GM10248 (cell line): ENCODE measurements at regions not wholly inside any gene's neighbourhood (a gene's known extent, or its start where the extent isn't known, plus 50 kb on each side); places are given as distances from the start of the nearest gene placed in this dataset.
"Not testable (repeated sequence)": the region's sequence is repeated elsewhere in the genome, so short reads cannot be mapped to it uniquely, and the experiment has no call there.

ENCODE experiments used
- CTCF ChIA-PET: fragments of 300-600 bp; sonication (Branson Sonifier 250); formaldehyde crosslinking; extraction: SDS; loops from one replicate; lab custom pipeline; 2021; ENCODE audit warnings: antibody characterized with exemption; lab: Yijun Ruan, JAX
- POLR2A ChIA-PET: fragments of 350-650 bp; sonication (Branson Sonifier 250); formaldehyde crosslinking; extraction: SDS; loops from one replicate; lab custom pipeline; 2020; ENCODE audit warnings: antibody characterized with exemption; lab: Yijun Ruan, JAX
- DNase-seq: peaks from one replicate; pipeline ENCODE4 v3.0.0; 2012; ENCODE audit errors: extremely low spot score
- TF ChIP-seq, protein P1 (sequence below): IDR thresholded peaks from 2 replicates; pipeline ENCODE4 v1.5.1; 2012; ENCODE audit warnings: mild to moderate bottlenecking, low read depth; ENCODE audit errors: extremely low read depth, missing control alignments, control extremely low read depth

GRCh38 chr20:30164389-30164788, 1093.1 kb upstream of the DEFB115 start:
- CTCF ChIA-PET, DNase-seq, POLR2A ChIA-PET: not testable (repeated sequence)

GRCh38 chr20:30167540-30167939, 1089.9 kb upstream of the DEFB115 start:
- POLR2A ChIA-PET, result no interaction called here
- CTCF ChIA-PET, result no interaction called here
- no peak for DNase-seq
- TF ChIP-seq, protein P1, sequence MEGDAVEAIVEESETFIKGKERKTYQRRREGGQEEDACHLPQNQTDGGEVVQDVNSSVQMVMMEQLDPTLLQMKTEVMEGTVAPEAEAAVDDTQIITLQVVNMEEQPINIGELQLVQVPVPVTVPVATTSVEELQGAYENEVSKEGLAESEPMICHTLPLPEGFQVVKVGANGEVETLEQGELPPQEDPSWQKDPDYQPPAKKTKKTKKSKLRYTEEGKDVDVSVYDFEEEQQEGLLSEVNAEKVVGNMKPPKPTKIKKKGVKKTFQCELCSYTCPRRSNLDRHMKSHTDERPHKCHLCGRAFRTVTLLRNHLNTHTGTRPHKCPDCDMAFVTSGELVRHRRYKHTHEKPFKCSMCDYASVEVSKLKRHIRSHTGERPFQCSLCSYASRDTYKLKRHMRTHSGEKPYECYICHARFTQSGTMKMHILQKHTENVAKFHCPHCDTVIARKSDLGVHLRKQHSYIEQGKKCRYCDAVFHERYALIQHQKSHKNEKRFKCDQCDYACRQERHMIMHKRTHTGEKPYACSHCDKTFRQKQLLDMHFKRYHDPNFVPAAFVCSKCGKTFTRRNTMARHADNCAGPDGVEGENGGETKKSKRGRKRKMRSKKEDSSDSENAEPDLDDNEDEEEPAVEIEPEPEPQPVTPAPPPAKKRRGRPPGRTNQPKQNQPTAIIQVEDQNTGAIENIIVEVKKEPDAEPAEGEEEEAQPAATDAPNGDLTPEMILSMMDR, result no peak

DNA sequence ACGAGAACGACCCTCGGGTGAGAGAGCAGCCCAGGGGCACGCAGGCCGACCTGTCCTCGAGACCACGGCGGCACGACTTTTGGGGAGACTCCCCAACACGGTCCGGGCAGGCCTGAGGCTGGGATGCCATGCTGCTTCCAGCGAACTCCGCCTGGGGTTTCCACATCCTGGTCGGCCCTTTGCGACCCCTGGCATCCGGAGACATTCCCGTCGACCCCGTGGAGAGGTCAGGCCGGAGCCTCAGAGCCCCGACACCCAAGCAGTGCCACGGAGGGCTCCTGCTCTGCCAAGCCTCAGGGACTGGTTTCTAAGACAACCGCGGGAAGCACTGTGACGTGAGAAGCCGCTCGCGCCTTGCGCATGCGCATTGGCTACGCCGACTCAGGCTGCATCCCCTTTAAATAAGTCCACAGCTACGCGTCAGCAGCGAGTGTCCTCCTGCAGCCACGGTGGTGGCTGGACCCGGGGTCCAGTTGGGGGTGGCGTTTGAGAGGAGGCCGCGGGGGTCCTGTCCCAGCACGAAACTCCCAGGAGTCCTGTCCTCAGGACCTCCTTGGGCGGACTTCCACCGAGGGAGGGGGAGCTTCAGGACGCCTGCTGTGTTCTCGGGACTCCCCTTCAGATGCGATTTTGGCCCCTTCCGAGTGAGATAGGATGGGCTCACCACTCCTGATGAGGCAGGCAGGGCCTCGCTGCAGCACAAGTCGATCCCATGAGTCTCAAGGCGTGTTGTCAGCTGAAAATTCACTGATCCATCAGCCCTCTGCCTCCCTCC, 1089.3 kb upstream of the DEFB115 start:
- ChIA-PET CTCF (no interaction called here), POLR2A (no interaction called here)
- TF ChIP-seq, protein P1, result no peak
- no peak for DNase-seq

- ChIA-PET POLR2A (no interaction called here), CTCF (no interaction called here)
These were observed 1088.7 kb upstream of the DEFB115 start for GRCh38 chr20:30168800-30169138.

GRCh38 chr20:30175681-30176080, 1081.8 kb upstream of the DEFB115 start:
- TF ChIP-seq, protein P1, result no peak
- POLR2A ChIA-PET, result no interaction called here
- DNase-seq, result no peak
- CTCF ChIA-PET, result no interaction called here

More at GRCh38 chr20:30168800-30169138, 1088.7 kb upstream of the DEFB115 start:
- TF ChIP-seq, protein P1, result no peak
- DNase-seq, result no peak

DNA sequence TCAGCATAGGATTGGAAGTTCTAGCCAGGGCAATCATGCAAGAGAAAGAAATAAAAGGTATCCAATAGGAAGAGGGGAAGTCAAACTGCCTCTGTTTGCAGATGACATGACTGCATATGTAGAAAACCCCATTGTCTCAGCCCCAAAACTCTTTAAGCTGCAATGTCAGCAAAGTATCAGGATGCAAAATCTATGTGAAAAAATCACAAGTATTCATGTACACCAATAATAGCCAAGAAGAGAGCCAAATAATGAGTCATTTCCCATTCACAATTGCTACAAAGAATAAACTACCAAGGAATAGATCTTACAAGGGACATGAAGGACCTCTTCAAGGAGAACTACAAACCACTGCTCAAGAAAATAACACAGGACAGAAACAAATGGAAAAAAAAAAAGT, 1074.3 kb upstream of the DEFB115 start:
- POLR2A ChIA-PET, DNase-seq, CTCF ChIA-PET: not testable (repeated sequence)

DNA sequence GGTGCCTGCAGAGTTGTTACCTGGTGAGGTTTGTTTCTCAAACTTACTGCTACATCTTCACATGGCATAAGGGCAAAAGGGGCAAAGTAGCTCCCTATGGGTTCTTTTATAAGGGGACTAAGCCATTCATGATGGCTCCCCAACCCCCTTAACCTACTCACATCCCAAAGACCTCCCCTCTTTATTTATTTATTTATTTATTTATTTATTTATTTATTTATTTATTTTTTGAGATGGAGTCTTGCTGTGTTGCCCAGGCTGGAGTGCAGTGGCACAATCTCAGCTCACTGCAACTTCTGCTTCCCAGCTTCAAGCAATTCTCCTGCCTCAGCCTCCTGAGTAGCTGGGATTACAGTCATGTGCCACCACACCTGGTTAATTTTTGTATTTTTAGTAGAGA, 1065.7 kb upstream of the DEFB115 start:
- CTCF ChIA-PET, DNase-seq, POLR2A ChIA-PET: not testable (repeated sequence)

DNA sequence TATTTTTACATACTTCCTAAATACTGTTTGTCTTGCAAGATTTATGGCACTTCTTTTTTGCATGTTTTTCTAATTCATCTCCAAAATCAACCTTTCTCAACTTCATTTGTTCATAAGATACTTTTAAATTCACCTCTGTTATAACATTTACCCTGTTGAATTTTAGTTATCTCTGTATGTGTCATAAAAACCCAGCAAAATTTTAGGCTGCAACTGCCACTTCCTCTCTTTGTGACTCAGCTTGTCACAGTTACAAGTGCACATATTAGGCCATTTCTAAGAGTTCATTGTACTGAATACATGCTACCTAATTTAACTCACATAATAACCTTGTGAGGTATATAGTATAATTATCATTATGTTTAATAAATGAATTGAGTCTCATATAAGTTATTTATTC, 1023.0 kb upstream of the DEFB115 start:
- POLR2A ChIA-PET, DNase-seq, CTCF ChIA-PET: not testable (repeated sequence)

DNA sequence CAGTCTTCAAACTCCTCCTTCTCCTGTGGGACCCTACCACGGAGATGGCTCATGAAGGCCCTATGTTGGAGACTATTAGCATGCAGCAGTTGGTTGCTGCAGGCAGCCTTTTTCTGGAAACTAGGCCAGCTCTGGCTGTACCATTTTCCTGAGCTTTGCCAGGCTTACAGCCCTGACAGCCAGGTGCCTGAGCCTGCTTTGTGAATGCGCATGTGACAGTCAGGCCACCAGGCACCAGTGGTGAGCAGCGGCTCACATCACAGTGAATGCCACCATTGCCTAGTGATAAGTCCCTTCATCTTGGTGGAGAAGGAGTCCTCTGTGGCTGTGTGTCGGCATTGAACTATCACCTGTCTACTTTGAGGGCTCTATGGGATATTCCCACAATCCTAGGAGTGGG, 982.4 kb upstream of the DEFB115 start:
- POLR2A ChIA-PET, DNase-seq, CTCF ChIA-PET: not testable (repeated sequence)
